GM23248 (cell line): ENCODE measurements at regions not wholly inside any gene's neighbourhood (a gene's known extent, or its start where the extent isn't known, plus 50 kb on each side); places are given as distances from the start of the nearest gene placed in this dataset.
A peak's percentile ranks its signal among the peaks of the same experiment; 100 is the strongest.

Source experiments
- DNase-seq: peaks from one replicate; pipeline ENCODE4 v3.0.0-alpha.2; 2015
- H2AFZ ChIP-seq: fragments of 200-600 bp; sonication (generic); 2 replicates; pipeline ENCODE4 v1.6.1; 2016; ENCODE audit warnings: antibody characterized with exemption
- H3F3A ChIP-seq: fragments of 200-600 bp; sonication (generic); 2 replicates; pipeline ENCODE4 v1.6.1; 2016; ENCODE audit warnings: mild to moderate bottlenecking, antibody characterized with exemption, mixed run types; ENCODE audit not compliant: insufficient read depth
- H3K27ac ChIP-seq: fragments of 200-600 bp; sonication (generic); 2 replicates; pipeline ENCODE4 v1.5.1; 2016; ENCODE audit warnings: mild to moderate bottlenecking
- H3K27me3 ChIP-seq: fragments of 200-600 bp; sonication (generic); replicated peaks from 2 replicates; pipeline ENCODE4 v1.6.1; 2016; ENCODE audit warnings: mild to moderate bottlenecking; ENCODE audit not compliant: insufficient read depth
- H3K36me3 ChIP-seq: fragments of 200-600 bp; sonication (generic); 2 replicates; pipeline ENCODE4 v1.6.1; 2016; ENCODE audit warnings: low read depth, mild to moderate bottlenecking
- H3K4me1 ChIP-seq: fragments of 200-600 bp; sonication (generic); 2 replicates; pipeline ENCODE4 v1.6.1; 2016; ENCODE audit warnings: mild to moderate bottlenecking; ENCODE audit not compliant: insufficient read depth
- H3K4me2 ChIP-seq: fragments of 200-600 bp; sonication (generic); one replicate; pipeline ENCODE4 v1.6.1; 2016; ENCODE audit warnings: mild to moderate bottlenecking; ENCODE audit not compliant: unreplicated experiment
- H3K4me3 ChIP-seq: fragments of 200-600 bp; sonication (generic); 2 replicates; pipeline ENCODE4 v1.5.1; 2016; ENCODE audit warnings: mild to moderate bottlenecking
- H3K79me2 ChIP-seq: fragments of 200-600 bp; sonication (generic); 2 replicates; pipeline ENCODE4 v1.6.1; 2016; ENCODE audit warnings: mild to moderate bottlenecking; ENCODE audit not compliant: insufficient read depth
- H3K9ac ChIP-seq: fragments of 200-600 bp; sonication (generic); 2 replicates; pipeline ENCODE4 v1.6.1; 2016; ENCODE audit warnings: mild to moderate bottlenecking
- H3K9me2 ChIP-seq: fragments of 200-600 bp; sonication (generic); 2 replicates; pipeline ENCODE4 v1.6.1; 2016; ENCODE audit warnings: mixed run types, mild to moderate bottlenecking, moderate library complexity; ENCODE audit not compliant: insufficient read depth
- H3K9me3 ChIP-seq: fragments of 200-600 bp; sonication (generic); one replicate; pipeline ENCODE4 v1.6.1; 2017; ENCODE audit warnings: low read depth
- H4K20me1 ChIP-seq: fragments of 200-600 bp; sonication (generic); 2 replicates; pipeline ENCODE4 v1.6.0; 2016; ENCODE audit not compliant: insufficient read depth
- EZH2 ChIP-seq: fragments of 200-600 bp; sonication (generic); IDR thresholded peaks from 2 replicates; pipeline ENCODE4 v1.6.1; 2018; ENCODE audit warnings: antibody characterized with exemption, mild to moderate bottlenecking; ENCODE audit not compliant: insufficient read depth, poor library complexity, severe bottlenecking
- EZH2phosphoT487 ChIP-seq: fragments of 200-600 bp; sonication (generic); IDR thresholded peaks from 2 replicates; pipeline ENCODE4 v1.6.1; 2018; ENCODE audit warnings: antibody characterized with exemption, moderate library complexity, mild to moderate bottlenecking, low read depth; ENCODE audit not compliant: insufficient read depth
- WGBS, 2 experiments: methylation state at CpG; one replicate each; pipeline ENCODE4 v1.1.6; 2015 to 2017; ENCODE audit warnings: low lambda C conversion rate in 2 of 2, low coverage in 1 of 2; ENCODE audit errors: missing lambda C conversion rate in 2 of 2; 5-methylcytosine and 5-hydroxymethylcytosine counted together
- in situ Hi-C: fragments of 300-500 bp; cut with MboI; formaldehyde crosslinking; loops from 2 replicates; pipeline ENCODE4 v1.15.0; 2020

GRCh38 chr12:90085494-90086274 is 377.0 kb upstream of the ATP2B1 start:
- no peaks in the 10 kb centered on the region for H3K9me3 ChIP-seq
- H4K20me1 ChIP-seq: no peaks in the 10 kb centered on the region
- TF ChIP-seq EZH2phosphoT487 (no peak), EZH2 (no peak)
- DNase-seq: peak; percentile 52
- no peak overlapping the region; the same call in 1 of the 2 replicates for H3K27ac ChIP-seq
- H2AFZ ChIP-seq: no peak overlapping the region; the same call in 1 of the 2 replicates
- H3K36me3 ChIP-seq: no peaks in the 10 kb centered on the region
- 56 to 58% methylated on average over 3 of the region's 3 CpGs for WGBS, 2 experiments
- peaks cover 20% of the 10 kb centered on the region for H3F3A ChIP-seq
- H3K4me1 ChIP-seq: peaks cover 24% of the 10 kb centered on the region
- no peaks in the 10 kb centered on the region for H3K27me3 ChIP-seq
- H3K9ac ChIP-seq: no peak overlapping the region
- in situ Hi-C loops: no loop called here
- no peak overlapping the region for H3K4me3 ChIP-seq
- H3K9me2 ChIP-seq: no peaks in the 10 kb centered on the region; the same call in 1 of the 2 replicates
- peak overlapping the region; percentile 43 for H3K4me2 ChIP-seq
- H3K79me2 ChIP-seq: no peaks in the 10 kb centered on the region

GRCh38 chr12:90084018-90084417 is 375.4 kb upstream of the ATP2B1 start:
- Histone ChIP-seq H3K27ac (no peak overlapping the region), H3K9me3 (no peaks in the 10 kb centered on the region), H3K9me2 (no peaks in the 10 kb centered on the region; the same call in 1 of the 2 replicates), H3K4me2 (no peak overlapping the region), H4K20me1 (no peaks in the 10 kb centered on the region), H3K79me2 (no peaks in the 10 kb centered on the region), H2AFZ (no peak overlapping the region), H3K9ac (no peak overlapping the region), H3K4me1 (peaks cover 20% of the 10 kb centered on the region), H3K27me3 (no peaks in the 10 kb centered on the region), H3K4me3 (no peak overlapping the region), H3K36me3 (no peaks in the 10 kb centered on the region), H3F3A (peaks cover 15% of the 10 kb centered on the region; the same call in 1 of the 2 replicates)
- DNase-seq: no peak
- in situ Hi-C loops: no loop called here
- WGBS, 2 experiments: 77 to 80% methylated on average over 2 of the region's 2 CpGs
- TF ChIP-seq EZH2phosphoT487 (no peak), EZH2 (no peak)

- H3K4me3 ChIP-seq: no peak overlapping the region
- H3K9me2 ChIP-seq: no peaks in the 10 kb centered on the region; the same call in 1 of the 2 replicates
- no peak for DNase-seq
- in situ Hi-C loops: no loop called here
- H3K9ac ChIP-seq: no peak overlapping the region
- WGBS, 2 experiments: 0 to 4% methylated on average over 1 of the region's 1 CpG
- H3K27ac ChIP-seq: no peak overlapping the region
- no peak overlapping the region for H2AFZ ChIP-seq
- H3F3A ChIP-seq: peaks cover 2% of the 10 kb centered on the region; the same call in 1 of the 2 replicates
- H3K27me3 ChIP-seq: no peaks in the 10 kb centered on the region
- H3K79me2 ChIP-seq: no peaks in the 10 kb centered on the region
- peaks cover 6% of the 10 kb centered on the region for H3K4me1 ChIP-seq
- TF ChIP-seq EZH2phosphoT487 (no peak), EZH2 (no peak)
- H3K9me3 ChIP-seq: no peaks in the 10 kb centered on the region
- H3K36me3 ChIP-seq: no peaks in the 10 kb centered on the region
- H4K20me1 ChIP-seq: no peaks in the 10 kb centered on the region
- no peak overlapping the region for H3K4me2 ChIP-seq
Observed at GRCh38 chr12:90080616-90081015, 372.0 kb upstream of the ATP2B1 start.

GRCh38 chr12:90079529-90080210 is 371.0 kb upstream of the ATP2B1 start:
- H3K36me3 ChIP-seq: no peaks in the 10 kb centered on the region
- H3K4me1 ChIP-seq: no peaks in the 10 kb centered on the region
- H3K4me3 ChIP-seq: no peak overlapping the region
- TF ChIP-seq EZH2phosphoT487 (no peak), EZH2 (no peak)
- H3K4me2 ChIP-seq: no peak overlapping the region
- no peaks in the 10 kb centered on the region; the same call in 1 of the 2 replicates for H3K9me2 ChIP-seq
- in situ Hi-C loops: no loop called here
- H3K27me3 ChIP-seq: no peaks in the 10 kb centered on the region
- no peaks in the 10 kb centered on the region for H4K20me1 ChIP-seq
- no peaks in the 10 kb centered on the region for H3K9me3 ChIP-seq
- H2AFZ ChIP-seq: no peak overlapping the region
- no peak for DNase-seq
- no peaks in the 10 kb centered on the region for H3K79me2 ChIP-seq
- 94 to 97% methylated on average over 4 of the region's 4 CpGs for WGBS, 2 experiments
- no peak overlapping the region for H3K9ac ChIP-seq
- H3F3A ChIP-seq: no peaks in the 10 kb centered on the region
- no peak overlapping the region for H3K27ac ChIP-seq
